Omental fat pad (tissue), 3 donors: ENCODE measurements at regions not wholly inside any gene's neighbourhood (a gene's known extent, or its start where the extent isn't known, plus 50 kb on each side); places are given as distances from the start of the nearest gene placed in this dataset.

Source experiments
- ATAC-seq: fragments of 150-250 bp; one replicate; pipeline ENCODE4 v1.9.1; 2016; ENCODE audit warnings: mild to moderate bottlenecking, moderate library complexity; ENCODE audit not compliant: low FRiP score
- DNase-seq: peaks from one replicate; pipeline ENCODE4 v3.0.0-alpha.2; 2019; ENCODE audit warnings: low spot score
- CTCF ChIP-seq, 3 donors: fragments of 450-650 bp; IDR thresholded peaks; one replicate each; pipeline ENCODE4 v1.5.1; 2016 to 2017; ENCODE audit warnings: antibody characterized with exemption in 3 of 3, mild to moderate bottlenecking in 3 of 3, moderate library complexity in 2 of 3

DNA sequence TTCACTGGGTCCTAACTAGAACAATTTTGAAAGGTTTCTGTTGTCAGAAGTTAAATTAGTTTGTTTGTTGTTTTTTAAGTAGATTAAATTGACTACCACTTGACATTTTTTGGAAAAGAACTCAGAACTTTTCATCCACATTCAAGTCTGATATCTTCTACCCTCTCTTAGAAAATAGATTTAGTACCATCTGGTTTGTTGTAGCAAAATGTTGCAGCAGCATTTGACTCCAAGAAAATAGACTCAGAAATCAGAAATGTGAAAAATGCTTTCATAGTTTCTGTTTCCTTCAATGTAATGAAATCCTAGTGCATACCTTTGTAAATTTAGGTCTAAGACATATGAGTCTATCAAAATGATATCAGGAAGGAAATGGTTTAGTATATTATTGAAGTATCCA is 256.3 kb upstream of the CLEC14A start:
- TF ChIP-seq CTCF (IDR thresholded peaks at IDR 0.05) = no peak
- ATAC-seq = no peak
- DNase-seq = no peak

DNA sequence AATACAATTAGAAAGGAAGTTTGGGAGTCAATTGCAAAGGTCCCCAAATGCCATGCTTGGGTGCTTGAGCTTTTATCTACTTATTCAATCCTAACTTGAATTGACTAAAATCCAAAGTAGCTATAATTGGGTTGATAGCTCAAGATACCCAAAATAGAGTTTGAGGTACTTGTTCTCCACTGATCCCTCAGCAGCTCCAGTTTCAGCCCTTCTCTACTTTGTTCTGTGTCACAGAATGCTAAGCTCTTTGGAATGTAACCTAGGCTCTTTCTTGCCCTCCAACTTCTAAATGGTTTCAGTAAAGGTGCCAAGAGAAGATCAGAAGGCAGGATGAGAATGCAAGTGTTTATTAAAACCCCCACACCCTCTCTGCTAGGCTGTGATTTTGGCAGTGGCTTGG is 251.4 kb upstream of the CLEC14A start:
- ATAC-seq (no peak), DNase-seq (no peak)
- TF ChIP-seq CTCF (IDR thresholded peaks at IDR 0.05) = no peak

DNA sequence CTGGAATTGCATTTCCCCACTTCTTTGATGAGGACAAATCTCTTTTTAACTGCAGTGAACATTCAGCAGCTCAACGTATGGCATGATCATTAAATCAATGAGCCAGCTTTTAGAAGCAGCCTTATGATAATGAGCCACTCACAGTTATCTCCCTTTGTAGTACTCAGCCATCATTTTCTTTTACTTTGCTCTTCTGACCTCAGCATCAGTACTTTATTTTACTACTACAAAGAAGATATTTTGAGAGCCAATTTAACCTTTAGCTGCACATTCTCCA is 250.0 kb upstream of the CLEC14A start:
- ATAC-seq (no peak), DNase-seq (no peak)
- TF ChIP-seq CTCF (IDR thresholded peaks at IDR 0.05) = no peak

GRCh38 chr14:38505221-38505972 is 249.5 kb upstream of the CLEC14A start:
- DNase-seq (no peak), ATAC-seq (no peak)
- TF ChIP-seq CTCF (IDR thresholded peaks at IDR 0.05) = no peak

- TF ChIP-seq CTCF (IDR thresholded peaks at IDR 0.05) = no peak
These were observed 248.3 kb upstream of the CLEC14A start for GRCh38 chr14:38504175-38504574.

GRCh38 chr14:38502239-38502638 is 246.3 kb upstream of the CLEC14A start:
- TF ChIP-seq CTCF (IDR thresholded peaks at IDR 0.05) = no peak
- DNase-seq = no peak
- ATAC-seq = no peak

More at GRCh38 chr14:38504175-38504574, 248.3 kb upstream of the CLEC14A start:
- ATAC-seq = no peak
- no peak for DNase-seq

DNA sequence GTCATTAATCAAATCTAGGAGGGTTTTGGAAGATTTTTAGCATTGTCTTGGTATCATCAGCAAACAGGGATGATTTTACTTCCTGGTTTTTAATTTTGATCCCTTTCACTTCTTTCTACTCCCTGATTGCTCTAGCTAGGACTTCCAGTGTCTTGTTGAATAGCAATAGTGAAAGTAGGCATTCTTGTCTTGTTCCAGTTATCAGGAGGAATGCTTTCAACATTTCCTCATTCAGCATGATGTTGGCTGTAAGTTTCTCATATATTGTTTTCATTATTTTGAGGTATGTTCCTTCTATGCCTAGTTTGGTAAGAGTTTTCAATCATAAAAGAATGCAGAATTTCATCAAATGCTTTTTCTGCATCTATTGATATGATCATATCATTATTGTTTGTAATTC is 244.2 kb upstream of the CLEC14A start:
- ATAC-seq (no peak), DNase-seq (no peak)
- no peak for TF ChIP-seq CTCF (IDR thresholded peaks at IDR 0.05)
